OCI-LY7 (cell line): ENCODE measurements at regions not wholly inside any gene's neighbourhood (a gene's known extent, or its start where the extent isn't known, plus 50 kb on each side); places are given as distances from the start of the nearest gene placed in this dataset.

ENCODE experiments used
- BruUV-seq: library from RNA; stranded (reverse); fragments of 400-500 nt; replicated peaks from 2 replicates; lab custom pipeline; 2021; lab: Mats Ljungman, UMichigan
- CTCF ChIA-PET: fragments of 300-600 bp; sonication (Branson Sonifier 250); formaldehyde crosslinking; loops from one replicate; lab custom pipeline; 2022; ENCODE audit warnings: antibody characterized with exemption; ENCODE audit not compliant: unreplicated experiment; lab: Charles Lee
- POLR2A ChIA-PET: fragments of 300-600 bp; sonication (Branson Sonifier 250); formaldehyde crosslinking; loops from one replicate; lab custom pipeline; 2022; ENCODE audit warnings: antibody characterized with exemption; lab: Charles Lee
- DNase-seq: peaks from one replicate; pipeline ENCODE4 v3.0.0-alpha.2; 2015; ENCODE audit warnings: low spot score
- H2AFZ ChIP-seq: fragments of 200-600 bp; sonication (generic), shearing (Covaris generic); 2 replicates; pipeline ENCODE4 v1.6.1; 2014; ENCODE audit warnings: mild to moderate bottlenecking, antibody characterized with exemption, low read length, moderate library complexity
- H3K27ac ChIP-seq: fragments of 200-600 bp; sonication (generic); 2 replicates; pipeline ENCODE4 v1.5.1; 2014; ENCODE audit warnings: mixed run types, low read depth, mild to moderate bottlenecking, moderate library complexity, low read length, inconsistent platforms; ENCODE audit not compliant: poor library complexity, severe bottlenecking
- H3K36me3 ChIP-seq: fragments of 200-600 bp; sonication (generic); 2 replicates; pipeline ENCODE4 v1.6.1; 2014; ENCODE audit warnings: mild to moderate bottlenecking, antibody characterized with exemption, low read length, moderate library complexity, mixed read lengths; ENCODE audit not compliant: insufficient read depth
- H3K4me1 ChIP-seq: fragments of 200-600 bp; sonication (generic); 2 replicates; pipeline ENCODE4 v1.5.1; 2014; ENCODE audit warnings: mild to moderate bottlenecking, low read length; ENCODE audit not compliant: insufficient read depth, poor library complexity, severe bottlenecking
- H3K4me2 ChIP-seq: fragments of 200-600 bp; sonication (generic); 2 replicates; pipeline ENCODE4 v1.6.1; 2014; ENCODE audit warnings: mild to moderate bottlenecking, low read length
- H3K4me3 ChIP-seq: fragments of 200-600 bp; sonication (generic); 2 replicates; pipeline ENCODE4 v1.5.1; 2014; ENCODE audit warnings: mild to moderate bottlenecking, low read depth, low read length; ENCODE audit not compliant: poor library complexity, severe bottlenecking
- H3K79me2 ChIP-seq: fragments of 200-600 bp; sonication (generic); 2 replicates; pipeline ENCODE4 v1.6.1; 2016; ENCODE audit warnings: low read depth, mild to moderate bottlenecking, low read length, moderate library complexity, mixed read lengths; ENCODE audit not compliant: insufficient read depth
- H3K9me2 ChIP-seq: fragments of 200-600 bp; sonication (generic); 2 replicates; pipeline ENCODE4 v1.6.1; 2016; ENCODE audit warnings: mild to moderate bottlenecking, low read length, mixed read lengths; ENCODE audit not compliant: insufficient read depth
- H3K9me3 ChIP-seq: fragments of 200-600 bp; sonication (generic); 2 replicates; pipeline ENCODE4 v1.6.1; 2014; ENCODE audit warnings: mild to moderate bottlenecking, mixed run types, low read length, mixed read lengths
- H4K20me1 ChIP-seq: fragments of 200-600 bp; sonication (generic); 2 replicates; pipeline ENCODE4 v1.6.1; 2014; ENCODE audit warnings: mild to moderate bottlenecking, antibody characterized with exemption, low read length, moderate library complexity, mixed read lengths; ENCODE audit not compliant: insufficient read depth
- CTCF ChIP-seq: fragments of 200-600 bp; sonication (generic); conservative IDR thresholded peaks from 2 replicates; pipeline ENCODE4 v1.5.1; 2014; ENCODE audit warnings: mild to moderate bottlenecking, antibody characterized with exemption, low read length, moderate library complexity, mixed read lengths
- EZH2phosphoT487 ChIP-seq: fragments of 200-600 bp; sonication (generic); IDR thresholded peaks from 2 replicates; pipeline ENCODE4 v1.6.1; 2018; ENCODE audit warnings: low read depth, borderline replicate concordance, mild to moderate bottlenecking, mixed run types, antibody characterized with exemption, low read length, moderate library complexity, mixed read lengths
- intact Hi-C: fragments of 100-400 bp; cut with micrococcal nuclease; formaldehyde crosslinking; loops from one replicate; pipeline ENCODE4 v1.10.0; 2022; ENCODE audit not compliant: unreplicated experiment

GRCh38 chr12:113611652-113612051, 140.0 kb upstream of the LHX5 start:
- ChIA-PET CTCF (no interaction called here), POLR2A (no interaction called here)
- Histone ChIP-seq H2AFZ (no peak overlapping the region), H3K4me1 (no peaks in the 10 kb centered on the region), H3K4me3 (no peak overlapping the region), H3K36me3 (no peaks in the 10 kb centered on the region), H3K9me2 (no peaks in the 10 kb centered on the region), H3K79me2 (no peaks in the 10 kb centered on the region), H3K27ac (no peak overlapping the region), H4K20me1 (no peaks in the 10 kb centered on the region), H3K4me2 (no peak overlapping the region), H3K9me3 (no peaks in the 10 kb centered on the region)
- no TSS peak for BruUV-seq
- DNase-seq: no peak
- TF ChIP-seq CTCF: no peak
- no peak for TF ChIP-seq EZH2phosphoT487
- intact Hi-C loops: no loop called here

- Histone ChIP-seq H3K4me2 (no peak overlapping the region), H3K4me1 (no peaks in the 10 kb centered on the region), H3K9me2 (no peaks in the 10 kb centered on the region), H3K79me2 (no peaks in the 10 kb centered on the region), H3K9me3 (no peaks in the 10 kb centered on the region), H2AFZ (no peak overlapping the region), H3K27ac (no peak overlapping the region), H3K36me3 (no peaks in the 10 kb centered on the region), H3K4me3 (no peak overlapping the region), H4K20me1 (no peaks in the 10 kb centered on the region)
- ChIA-PET CTCF (no interaction called here), POLR2A (no interaction called here)
- DNase-seq: no peak
- intact Hi-C loops: no loop called here
- no peak for TF ChIP-seq EZH2phosphoT487
- no peak for TF ChIP-seq CTCF
- no TSS peak for BruUV-seq
These were observed 139.0 kb upstream of the LHX5 start for GRCh38 chr12:113610698-113611097.

- intact Hi-C loops: no loop called here
- Histone ChIP-seq H4K20me1 (no peaks in the 10 kb centered on the region), H3K79me2 (no peaks in the 10 kb centered on the region), H3K4me1 (no peaks in the 10 kb centered on the region), H3K27ac (no peak overlapping the region), H3K9me3 (no peaks in the 10 kb centered on the region), H3K36me3 (no peaks in the 10 kb centered on the region), H2AFZ (no peak overlapping the region), H3K4me3 (no peak overlapping the region), H3K4me2 (no peak overlapping the region), H3K9me2 (no peaks in the 10 kb centered on the region)
- TF ChIP-seq EZH2phosphoT487 (no peak), CTCF (no peak)
- no TSS peak for BruUV-seq
- ChIA-PET CTCF (no interaction called here), POLR2A (no interaction called here)
- DNase-seq: no peak
These were observed 138.2 kb upstream of the LHX5 start for GRCh38 chr12:113609692-113610469.
